Upper lobe of left lung (tissue), 4 donors: ENCODE measurements at regions not wholly inside any gene's neighbourhood (a gene's known extent, or its start where the extent isn't known, plus 50 kb on each side); places are given as distances from the start of the nearest gene placed in this dataset.

ENCODE experiments used
- POLR2A ChIP-seq, 4 donors: fragments of 450-650 bp; IDR thresholded peaks; one replicate each; pipeline ENCODE4 v1.5.1; 2016 to 2017; ENCODE audit warnings: antibody characterized with exemption in 4 of 4, mild to moderate bottlenecking in 2 of 4
- POLR2AphosphoS5 ChIP-seq, 2 donors: sonication (generic); formaldehyde crosslinking; IDR thresholded peaks; one replicate each; pipeline ENCODE4 v1.5.1; 2017; ENCODE audit warnings: antibody characterized with exemption in 2 of 2
- TF ChIP-seq, protein P1 (sequence below), 6 experiments: fragments of 450-650 bp in 4 of 6; fragments of 200-600 bp in 2 of 6; sonication (generic) in 2 of 6; IDR thresholded peaks; one replicate each; pipeline ENCODE4 v1.5.1; 2016 to 2019; ENCODE audit warnings: antibody characterized with exemption in 6 of 6

DNA sequence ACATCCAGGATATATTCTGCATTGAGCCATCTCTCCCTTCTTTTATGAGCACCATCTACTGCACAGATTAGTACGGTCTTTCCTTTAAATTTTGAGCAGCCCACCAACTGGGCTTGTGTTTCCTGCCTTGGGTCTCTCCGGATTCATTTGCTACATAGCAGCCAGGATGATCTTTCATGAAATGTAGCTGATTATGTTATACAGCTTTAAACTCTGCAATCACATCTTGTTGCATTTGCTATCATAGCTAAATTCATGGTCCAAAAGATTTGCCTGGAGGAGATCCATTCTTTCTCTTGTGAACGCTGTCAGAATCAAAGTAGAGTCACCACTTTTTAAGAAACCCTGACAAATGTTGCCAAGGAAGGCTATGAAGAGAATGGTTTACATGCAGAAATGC lies 215.1 kb upstream of the LRRTM4 start:
- TF ChIP-seq, protein P1, sequence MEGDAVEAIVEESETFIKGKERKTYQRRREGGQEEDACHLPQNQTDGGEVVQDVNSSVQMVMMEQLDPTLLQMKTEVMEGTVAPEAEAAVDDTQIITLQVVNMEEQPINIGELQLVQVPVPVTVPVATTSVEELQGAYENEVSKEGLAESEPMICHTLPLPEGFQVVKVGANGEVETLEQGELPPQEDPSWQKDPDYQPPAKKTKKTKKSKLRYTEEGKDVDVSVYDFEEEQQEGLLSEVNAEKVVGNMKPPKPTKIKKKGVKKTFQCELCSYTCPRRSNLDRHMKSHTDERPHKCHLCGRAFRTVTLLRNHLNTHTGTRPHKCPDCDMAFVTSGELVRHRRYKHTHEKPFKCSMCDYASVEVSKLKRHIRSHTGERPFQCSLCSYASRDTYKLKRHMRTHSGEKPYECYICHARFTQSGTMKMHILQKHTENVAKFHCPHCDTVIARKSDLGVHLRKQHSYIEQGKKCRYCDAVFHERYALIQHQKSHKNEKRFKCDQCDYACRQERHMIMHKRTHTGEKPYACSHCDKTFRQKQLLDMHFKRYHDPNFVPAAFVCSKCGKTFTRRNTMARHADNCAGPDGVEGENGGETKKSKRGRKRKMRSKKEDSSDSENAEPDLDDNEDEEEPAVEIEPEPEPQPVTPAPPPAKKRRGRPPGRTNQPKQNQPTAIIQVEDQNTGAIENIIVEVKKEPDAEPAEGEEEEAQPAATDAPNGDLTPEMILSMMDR (IDR thresholded peaks at IDR 0.05) = no peak
- TF ChIP-seq POLR2AphosphoS5 (IDR thresholded peaks at IDR 0.05) (no peak), POLR2A (IDR thresholded peaks at IDR 0.05) (no peak)
